Common myeloid progenitor, CD34-positive (primary cell): ENCODE measurements at regions not wholly inside any gene's neighbourhood (a gene's known extent, or its start where the extent isn't known, plus 50 kb on each side); places are given as distances from the start of the nearest gene placed in this dataset.

Experiments
- CTCF ChIA-PET: fragments of 350-600 bp; sonication (Branson Sonifier 250); formaldehyde crosslinking; loops from one replicate; lab custom pipeline; 2021; ENCODE audit warnings: antibody characterized with exemption; lab: Charles Lee
- POLR2A ChIA-PET: fragments of 350-600 bp; sonication (Branson Sonifier 250); formaldehyde crosslinking; loops from one replicate; lab custom pipeline; 2021; ENCODE audit warnings: antibody characterized with exemption; lab: Charles Lee
- DNase-seq, 3 donors: peaks; one replicate each; pipeline versions ENCODE4 v3.0.0 to v3.0.0-alpha.2; 2013
- H3K27ac ChIP-seq, 2 experiments: 1 replicate in 1 of 2; 2 replicates in 1 of 2; pipeline ENCODE4 v1.7.0; 2013; ENCODE audit warnings: inconsistent platforms in 2 of 2, low read length in 2 of 2, mild to moderate bottlenecking in 2 of 2, low read depth in 1 of 2, moderate library complexity in 1 of 2; ENCODE audit not compliant: severe bottlenecking in 2 of 2, insufficient read depth in 1 of 2, poor library complexity in 1 of 2
- H3K27me3 ChIP-seq, 5 experiments: replicated peaks in 2 of 5; 1 replicate in 3 of 5; 2 replicates in 2 of 5; pipeline versions ENCODE4 v1.6.1 to v1.7.0; 2013; ENCODE audit warnings: low read length in 4 of 5, mild to moderate bottlenecking in 2 of 5, moderate library complexity in 2 of 5, inconsistent platforms in 1 of 5; ENCODE audit not compliant: insufficient read depth in 5 of 5, control insufficient read depth in 4 of 5
- H3K36me3 ChIP-seq, 4 experiments: 1 replicate in 2 of 4; 2 replicates in 2 of 4; pipeline versions ENCODE4 v1.6.1 to v1.7.0; 2013; ENCODE audit warnings: low read length in 3 of 4, control low read depth in 1 of 4, mild to moderate bottlenecking in 1 of 4; ENCODE audit not compliant: control insufficient read depth in 4 of 4, insufficient read depth in 4 of 4
- H3K4me1 ChIP-seq, 4 experiments: 1 replicate in 3 of 4; 2 replicates in 1 of 4; pipeline versions ENCODE4 v1.6.1 to v1.7.1; 2013; ENCODE audit warnings: low read length in 3 of 4, mild to moderate bottlenecking in 3 of 4, control low read depth in 1 of 4, inconsistent platforms in 1 of 4, moderate library complexity in 1 of 4; ENCODE audit not compliant: control insufficient read depth in 4 of 4, insufficient read depth in 4 of 4; ENCODE audit errors: control extremely low read depth in 1 of 4
- H3K4me3 ChIP-seq, 7 experiments: 1 replicate in 4 of 7; 2 replicates in 3 of 7; pipeline versions ENCODE4 v1.5.1 to v1.7.0; 2013; ENCODE audit warnings: mild to moderate bottlenecking in 7 of 7, low read length in 6 of 7, moderate library complexity in 6 of 7, inconsistent platforms in 2 of 7, low read depth in 2 of 7, control low read depth in 1 of 7; ENCODE audit not compliant: insufficient read depth in 4 of 7, control insufficient read depth in 1 of 7; ENCODE audit errors: extremely low read depth in 1 of 7
- H3K9me3 ChIP-seq, 5 experiments: 1 replicate in 4 of 5; 2 replicates in 1 of 5; pipeline versions ENCODE4 v1.6.1 to v1.7.1; 2013; ENCODE audit warnings: low read length in 4 of 5, mild to moderate bottlenecking in 2 of 5, inconsistent platforms in 1 of 5, low read depth in 1 of 5, moderate library complexity in 1 of 5; ENCODE audit not compliant: control insufficient read depth in 4 of 5, insufficient read depth in 2 of 5; ENCODE audit errors: control extremely low read depth in 1 of 5
- WGBS: methylation state at CpG from one replicate; pipeline ENCODE4 v1.1.5; 2013; ENCODE audit not compliant: insufficient coverage; 5-methylcytosine and 5-hydroxymethylcytosine counted together

- Histone ChIP-seq H3K27me3 (no peaks in the 10 kb centered on the region), H3K9me3 (peaks cover 0 to 33% (median 6%) of the 10 kb centered on the region in 5 experiments), H3K36me3 (no peaks in the 10 kb centered on the region), H3K4me1 (no peaks in the 10 kb centered on the region), H3K27ac (no peak overlapping the region), H3K4me3 (no peak overlapping the region)
- ChIA-PET CTCF (no interaction called here), POLR2A (no interaction called here)
- DNase-seq = no peak
- WGBS = 92% methylated on average over 1 of the region's 1 CpG
Observed at GRCh38 chr3:13709706-13710105, 160.8 kb downstream of the FBLN2 start.

- ChIA-PET POLR2A (no interaction called here), CTCF (no interaction called here)
- Histone ChIP-seq H3K27ac (no peak overlapping the region), H3K4me1 (no peaks in the 10 kb centered on the region), H3K9me3 (peaks cover 0 to 31% (median 6%) of the 10 kb centered on the region in 5 experiments), H3K4me3 (no peak overlapping the region), H3K27me3 (no peaks in the 10 kb centered on the region), H3K36me3 (no peaks in the 10 kb centered on the region)
- DNase-seq = no peak
- 84% methylated on average over 6 of the region's 6 CpGs for WGBS
Observed at GRCh38 chr3:13708871-13709595, 160.1 kb downstream of the FBLN2 start.

GRCh38 chr3:13708301-13708700 lies 159.4 kb downstream of the FBLN2 start:
- ChIA-PET POLR2A (no interaction called here), CTCF (no interaction called here)
- Histone ChIP-seq H3K36me3 (no peaks in the 10 kb centered on the region), H3K4me1 (no peaks in the 10 kb centered on the region), H3K4me3 (no peak overlapping the region), H3K27me3 (no peaks in the 10 kb centered on the region), H3K27ac (no peak overlapping the region), H3K9me3 (peaks cover 0 to 30% (median 9%) of the 10 kb centered on the region in 5 experiments)
- 84% methylated on average over 6 of the region's 7 CpGs for WGBS
- DNase-seq = no peak

GRCh38 chr3:13707456-13707855 lies 158.5 kb downstream of the FBLN2 start:
- H3K4me3 ChIP-seq = no peak overlapping the region
- no peak for DNase-seq
- H3K9me3 ChIP-seq = peaks cover 0 to 30% (median 7%) of the 10 kb centered on the region in 5 experiments
- no peak overlapping the region for H3K27ac ChIP-seq
- no peaks in the 10 kb centered on the region for H3K36me3 ChIP-seq
- ChIA-PET POLR2A (no interaction called here), CTCF (no interaction called here)
- no peaks in the 10 kb centered on the region for H3K27me3 ChIP-seq
- 92% methylated on average over 5 of the region's 5 CpGs for whole genome bisulfite sequencing
- H3K4me1 ChIP-seq = no peaks in the 10 kb centered on the region

- no peak overlapping the region for H3K4me3 ChIP-seq
- ChIA-PET POLR2A (no interaction called here), CTCF (no interaction called here)
- H3K36me3 ChIP-seq = no peaks in the 10 kb centered on the region
- WGBS = 93% methylated on average over 3 of the region's 4 CpGs
- H3K27me3 ChIP-seq = no peaks in the 10 kb centered on the region
- H3K27ac ChIP-seq = no peak overlapping the region
- no peak for DNase-seq
- no peaks in the 10 kb centered on the region for H3K4me1 ChIP-seq
- peaks cover 0 to 30% (median 6%) of the 10 kb centered on the region in 5 experiments for H3K9me3 ChIP-seq
Observed at GRCh38 chr3:13706886-13707285, 158.0 kb downstream of the FBLN2 start.

- no peaks in the 10 kb centered on the region for H3K36me3 ChIP-seq
- ChIA-PET POLR2A (no interaction called here), CTCF (no interaction called here)
- no peaks in the 10 kb centered on the region for H3K4me1 ChIP-seq
- peaks cover 0 to 30% (median 6%) of the 10 kb centered on the region in 5 experiments for H3K9me3 ChIP-seq
- H3K4me3 ChIP-seq = no peak overlapping the region
- 88% methylated on average over 2 of the region's 2 CpGs for WGBS
- DNase-seq = no peak
- H3K27ac ChIP-seq = no peak overlapping the region
- no peaks in the 10 kb centered on the region for H3K27me3 ChIP-seq
Observed at GRCh38 chr3:13706451-13706850, 157.5 kb downstream of the FBLN2 start.

GRCh38 chr3:13705702-13706280 lies 156.9 kb downstream of the FBLN2 start:
- Histone ChIP-seq H3K27ac (no peak overlapping the region), H3K4me1 (no peaks in the 10 kb centered on the region), H3K9me3 (peaks cover 0 to 30% (median 6%) of the 10 kb centered on the region in 5 experiments), H3K27me3 (no peaks in the 10 kb centered on the region), H3K36me3 (no peaks in the 10 kb centered on the region), H3K4me3 (no peak overlapping the region)
- ChIA-PET CTCF (no interaction called here), POLR2A (no interaction called here)
- DNase-seq = no peak
- 90% methylated on average over 4 of the region's 4 CpGs for WGBS
